ENCODE measurements at regions not wholly inside any gene's neighbourhood (a gene's known extent, or its start where the extent isn't known, plus 50 kb on each side); places are given as distances from the start of the nearest gene placed in this dataset.

DNA sequence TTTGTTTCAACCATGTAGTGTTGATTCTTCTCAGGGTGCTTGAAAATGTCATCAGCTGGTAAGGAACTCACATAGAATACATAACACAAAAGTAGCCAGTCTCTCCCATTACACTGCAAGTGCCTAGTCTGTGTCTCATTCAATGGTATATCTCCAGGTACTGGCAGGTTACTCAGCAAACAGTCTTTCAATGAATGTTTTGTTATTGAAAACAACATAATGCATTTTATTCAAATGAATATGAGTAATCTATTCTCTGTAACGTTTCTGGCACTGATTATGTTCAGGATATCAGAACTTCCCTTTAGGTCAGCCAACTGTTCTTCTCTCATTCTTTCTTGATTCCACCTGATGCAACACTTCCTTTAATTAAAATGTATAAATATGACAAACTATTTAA is 68.0 kb upstream of the SLITRK1 start:
- Histone ChIP-seq H3K9me3 (replicated peaks; ENCODE audit: control insufficient read depth, insufficient read depth, low read length) (no peaks in the 10 kb centered on the region), H3K9ac (ENCODE audit: control insufficient read depth, insufficient read depth, low read length) (no peak overlapping the region), H3K4me3 (no peak overlapping the region), H4K20me1 (ENCODE audit: control insufficient read depth, insufficient read depth) (no peaks in the 10 kb centered on the region), H3K36me3 (ENCODE audit: control insufficient read depth in 2 of 2, insufficient read depth in 2 of 2, low read length in 1 of 2) (no peaks in the 10 kb centered on the region), H2AFZ (ENCODE audit: control insufficient read depth, low read depth, low read length) (no peak overlapping the region), H3K4me2 (ENCODE audit: control insufficient read depth, insufficient read depth) (no peak overlapping the region), H3K4me1 (ENCODE audit: control insufficient read depth, insufficient read depth, low read length) (no peaks in the 10 kb centered on the region), H3K79me2 (ENCODE audit: control insufficient read depth, insufficient read depth, low read length) (no peaks in the 10 kb centered on the region), H3K27me3 (replicated peaks in 1 of 2; ENCODE audit: control insufficient read depth in 2 of 2, insufficient read depth in 2 of 2, low read length in 1 of 2) (no peaks in the 10 kb centered on the region), H3K27ac (ENCODE audit: control insufficient read depth, insufficient read depth) (no peak overlapping the region)
- ChIA-PET SMC1A (ENCODE audit: uncharacterized antibody, unreplicated experiment) (no interaction called here), POLR2A (no interaction called here), CTCF (no interaction called here), RAD21 (ENCODE audit: unreplicated experiment) (no interaction called here)
- no TSS peak for BruUV-seq (replicated peaks)
- FAIRE-seq: no peak
- no peak for ATAC-seq
- 0% methylated on average over 1 of the region's 1 CpG for WGBS (ENCODE audit: insufficient coverage, insufficient replicate concordance, low lambda C conversion rate, missing lambda C conversion rate)
- in situ Hi-C loops (cut with MboI): no loop called here
- TF ChIP-seq HCFC1 (IDR thresholded peaks at IDR 0.05; ENCODE audit: low read length) (no peak), POU2F2 (IDR thresholded peaks at IDR 0.05; ENCODE audit: borderline replicate concordance, low read depth, low read length) (no peak), KAT2A (conservative IDR thresholded peaks at IDR 0.05; ENCODE audit: control insufficient read depth, low read depth, low read length) (no peak), PAX5 (IDR thresholded peaks at IDR 0.05; ENCODE audit: borderline replicate concordance, low read depth, low read length) (no peak), IKZF2 (IDR thresholded peaks at IDR 0.05) (no peak), TBL1XR1 (IDR thresholded peaks at IDR 0.05; ENCODE audit: low read depth, low read length) (no peak), NR2C1 (IDR thresholded peaks at IDR 0.05) (no peak), SREBF1 (IDR thresholded peaks at IDR 0.05; ENCODE audit: low read length) (no peak), CBFB (IDR thresholded peaks at IDR 0.05; ENCODE audit: low read depth) (no peak), ZBTB11 (CRISPR knock-in tag; IDR thresholded peaks at IDR 0.05) (no peak), YBX1 (IDR thresholded peaks at IDR 0.05) (no peak), MLLT1 (IDR thresholded peaks at IDR 0.05) (no peak), RAD51 (IDR thresholded peaks at IDR 0.05) (no peak), NRF1 (conservative IDR thresholded peaks at IDR 0.05; ENCODE audit: low read depth, low read length) (no peak), CEBPB (IDR thresholded peaks at IDR 0.05; ENCODE audit: borderline replicate concordance in 1 of 2, low read depth in 2 of 2, low read length in 2 of 2) (no peak), STAT3 (IDR thresholded peaks at IDR 0.05; ENCODE audit: low read depth, low read length) (no peak)
- TF ChIP-seq, protein P1, sequence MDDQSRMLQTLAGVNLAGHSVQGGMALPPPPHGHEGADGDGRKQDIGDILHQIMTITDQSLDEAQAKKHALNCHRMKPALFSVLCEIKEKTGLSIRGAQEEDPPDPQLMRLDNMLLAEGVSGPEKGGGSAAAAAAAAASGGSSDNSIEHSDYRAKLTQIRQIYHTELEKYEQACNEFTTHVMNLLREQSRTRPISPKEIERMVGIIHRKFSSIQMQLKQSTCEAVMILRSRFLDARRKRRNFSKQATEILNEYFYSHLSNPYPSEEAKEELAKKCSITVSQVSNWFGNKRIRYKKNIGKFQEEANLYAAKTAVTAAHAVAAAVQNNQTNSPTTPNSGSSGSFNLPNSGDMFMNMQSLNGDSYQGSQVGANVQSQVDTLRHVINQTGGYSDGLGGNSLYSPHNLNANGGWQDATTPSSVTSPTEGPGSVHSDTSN (IDR thresholded peaks at IDR 0.05; ENCODE audit: insufficient replicate concordance, low read depth, low read length): no peak
- TF ChIP-seq, protein P2, sequence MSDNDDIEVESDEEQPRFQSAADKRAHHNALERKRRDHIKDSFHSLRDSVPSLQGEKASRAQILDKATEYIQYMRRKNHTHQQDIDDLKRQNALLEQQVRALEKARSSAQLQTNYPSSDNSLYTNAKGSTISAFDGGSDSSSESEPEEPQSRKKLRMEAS (IDR thresholded peaks at IDR 0.05; ENCODE audit: low read depth, low read length): no peak
- no peak for DNase-seq (ENCODE audit: low read depth, low spot score)
- intact Hi-C loops (cut with micrococcal nuclease; ENCODE audit: unreplicated experiment): no loop called here
